CD1c-positive myeloid dendritic cell (primary cell): ENCODE measurements at regions not wholly inside any gene's neighbourhood (a gene's known extent, or its start where the extent isn't known, plus 50 kb on each side); places are given as distances from the start of the nearest gene placed in this dataset.
"Not testable (repeated sequence)": the region's sequence is repeated elsewhere in the genome, so short reads cannot be mapped to it uniquely, and the experiment has no call there.

ENCODE experiments used
- DNase-seq: peaks from one replicate; pipeline ENCODE4 v3.0.0-alpha.2; 2016; ENCODE audit errors: extremely low spot score

- no peak for DNase-seq
Measured at GRCh38 chrX:7638078-7638710, 204.8 kb upstream of the VCX start.

- DNase-seq, result no peak
Measured at GRCh38 chrX:7637066-7637465, 205.9 kb upstream of the VCX start.

GRCh38 chrX:7635604-7636003 lies 207.4 kb upstream of the VCX start:
- no peak for DNase-seq

GRCh38 chrX:7620560-7620959 lies 222.4 kb upstream of the VCX start:
- DNase-seq, result no peak

GRCh38 chrX:7617994-7618393 lies 225.0 kb upstream of the VCX start:
- no peak for DNase-seq

- DNase-seq, result no peak
Measured at GRCh38 chrX:7614616-7615015, 228.4 kb upstream of the VCX start.

GRCh38 chrX:7608625-7609024 lies 234.3 kb upstream of the VCX start:
- DNase-seq, result not testable (repeated sequence)

- no peak for DNase-seq
Measured at GRCh38 chrX:7606039-7606652, 236.8 kb upstream of the VCX start.

GRCh38 chrX:7603387-7603786 lies 239.6 kb upstream of the VCX start:
- DNase-seq, result no peak

- DNase-seq, result no peak
Measured at GRCh38 chrX:7596822-7597221, 246.1 kb upstream of the VCX start.

- DNase-seq, result not testable (repeated sequence)
Measured at GRCh38 chrX:7593370-7593769, 249.6 kb upstream of the VCX start.

- peak; percentile 2 for DNase-seq
Measured at GRCh38 chrX:7586126-7586525, 256.8 kb upstream of the VCX start.

GRCh38 chrX:7582191-7582590 lies 260.8 kb upstream of the VCX start:
- no peak for DNase-seq

- DNase-seq, result no peak
Measured at GRCh38 chrX:7580127-7580526, 262.8 kb upstream of the VCX start.

- DNase-seq, result no peak
Measured at GRCh38 chrX:7574325-7574724, 268.6 kb upstream of the VCX start.

GRCh38 chrX:7570432-7571029 lies 272.4 kb upstream of the VCX start:
- DNase-seq, result no peak

GRCh38 chrX:7568597-7568996 lies 274.4 kb upstream of the VCX start:
- DNase-seq, result no peak

GRCh38 chrX:7568130-7568529 lies 274.8 kb upstream of the VCX start:
- DNase-seq, result no peak

GRCh38 chrX:7552760-7553159 lies 290.2 kb upstream of the VCX start:
- no peak for DNase-seq

GRCh38 chrX:7546551-7547080 lies 296.4 kb upstream of the VCX start:
- DNase-seq, result no peak

- DNase-seq, result no peak
Measured at GRCh38 chrX:7545564-7545963, 297.4 kb upstream of the VCX start.

GRCh38 chrX:7542587-7543380 lies 300.2 kb upstream of the VCX start:
- no peak for DNase-seq
